ENCODE measurements at regions not wholly inside any gene's neighbourhood (a gene's known extent, or its start where the extent isn't known, plus 50 kb on each side); places are given as distances from the start of the nearest gene placed in this dataset.

DNA sequence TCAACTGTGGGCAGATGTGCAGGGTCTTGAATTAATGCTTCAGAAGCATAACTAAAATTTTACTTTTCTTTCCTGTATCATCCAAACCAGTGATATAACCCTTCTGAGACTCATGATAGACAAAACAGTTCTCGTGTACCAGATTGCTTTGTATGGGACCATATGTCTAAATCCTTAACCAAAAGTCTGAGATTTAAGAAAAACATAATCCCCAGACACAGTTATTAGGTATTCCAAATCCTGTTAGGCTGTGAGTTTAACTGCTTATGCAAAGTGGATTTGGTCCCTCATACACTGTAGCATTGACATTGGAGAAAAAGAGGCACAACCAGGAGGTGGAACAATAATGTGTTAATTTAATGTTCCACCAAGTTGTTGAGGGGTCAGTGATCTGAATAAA, 235.0 kb downstream of the PMAIP1 start:
- DNase-seq (ENCODE audit: low spot score): no peak

GRCh38 chr18:60130284-60130683, 230.5 kb downstream of the PMAIP1 start:
- DNase-seq (ENCODE audit: low spot score): no peak

GRCh38 chr18:60123031-60123430, 223.2 kb downstream of the PMAIP1 start:
- DNase-seq (ENCODE audit: low spot score): peak; percentile 77

DNA sequence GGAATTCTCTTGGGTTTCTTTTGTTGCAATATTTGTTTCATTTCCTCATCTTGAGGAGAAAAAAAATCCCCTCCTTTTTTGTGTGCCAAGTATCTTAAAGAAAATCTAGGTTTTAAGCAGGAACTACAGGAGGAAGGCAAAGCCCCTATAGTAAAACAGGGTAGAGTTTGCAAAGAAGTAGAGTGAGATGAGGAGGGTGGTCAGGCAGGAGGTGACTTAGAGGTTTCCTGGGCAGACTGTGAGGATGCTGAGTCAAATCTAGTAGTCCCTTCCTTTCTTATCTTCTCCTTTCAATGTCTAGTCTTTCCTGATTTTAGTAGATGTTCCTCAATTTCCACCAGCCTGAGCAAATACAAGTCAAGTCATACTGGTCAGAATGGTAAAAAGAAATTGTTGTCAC, 222.5 kb downstream of the PMAIP1 start:
- no peak for DNase-seq (ENCODE audit: low spot score)

GRCh38 chr18:60120231-60120750, 220.5 kb downstream of the PMAIP1 start:
- DNase-seq (ENCODE audit: low spot score): no peak

- DNase-seq (ENCODE audit: low spot score): no peak
Measured at GRCh38 chr18:60117321-60117720, 217.5 kb downstream of the PMAIP1 start.

- DNase-seq (ENCODE audit: low spot score): no peak
Measured at GRCh38 chr18:60113396-60113795, 213.6 kb downstream of the PMAIP1 start.

DNA sequence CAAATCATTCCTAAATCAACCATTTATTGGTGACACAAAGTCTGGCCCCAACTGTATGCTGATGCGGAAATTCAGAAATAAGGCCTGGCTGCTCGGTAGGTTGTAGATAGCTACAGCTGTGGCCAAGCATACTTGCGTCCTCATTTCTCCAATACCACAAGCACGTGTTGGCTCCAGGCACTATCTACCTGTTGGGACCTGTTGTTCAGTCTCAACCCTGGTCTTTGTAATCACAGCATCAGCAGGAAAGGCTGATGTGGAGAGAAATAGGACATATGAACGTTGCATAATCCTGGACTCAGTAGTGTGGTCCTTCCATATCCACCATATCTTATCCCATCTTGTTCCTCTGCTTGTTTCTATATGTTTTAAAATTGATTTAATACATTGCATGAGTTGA, 212.6 kb downstream of the PMAIP1 start:
- DNase-seq (ENCODE audit: low spot score): no peak

- no peak for DNase-seq (ENCODE audit: low spot score)
Measured at GRCh38 chr18:60111525-60111924, 211.7 kb downstream of the PMAIP1 start.

GRCh38 chr18:60110836-60111235, 211.0 kb downstream of the PMAIP1 start:
- no peak for DNase-seq (ENCODE audit: low spot score)

GRCh38 chr18:60100778-60101177, 201.0 kb downstream of the PMAIP1 start:
- DNase-seq (ENCODE audit: low spot score): no peak

- no peak for DNase-seq (ENCODE audit: low spot score)
Measured at GRCh38 chr18:60099709-60100108, 199.9 kb downstream of the PMAIP1 start.

GRCh38 chr18:60096428-60096827, 196.6 kb downstream of the PMAIP1 start:
- DNase-seq (ENCODE audit: low spot score): no peak

- no peak for DNase-seq (ENCODE audit: low spot score)
Measured at GRCh38 chr18:60092073-60092472, 192.3 kb downstream of the PMAIP1 start.

DNA sequence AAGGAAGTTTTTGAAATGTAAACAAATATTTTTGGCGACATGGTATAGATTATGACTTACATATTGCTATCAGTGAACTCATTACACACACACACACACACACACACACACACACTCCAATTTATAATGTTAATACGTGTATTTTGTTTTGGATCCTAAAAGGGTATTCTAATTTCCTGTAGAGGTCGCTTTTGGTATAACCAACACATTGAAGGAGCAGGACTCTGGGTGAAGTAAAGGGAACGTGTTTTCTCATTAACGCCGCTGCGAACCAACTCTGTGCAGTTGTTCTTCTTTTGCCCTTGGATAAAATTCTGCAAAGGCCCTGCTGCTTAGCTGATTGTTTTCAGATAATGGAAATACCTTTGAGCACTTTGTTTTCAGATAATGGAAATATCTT, 190.4 kb downstream of the PMAIP1 start:
- DNase-seq (ENCODE audit: low spot score): no peak

GRCh38 chr18:60082790-60083189, 183.0 kb downstream of the PMAIP1 start:
- no peak for DNase-seq (ENCODE audit: low spot score)

- no peak for DNase-seq (ENCODE audit: low spot score)
Measured at GRCh38 chr18:60082282-60082681, 182.5 kb downstream of the PMAIP1 start.

DNA sequence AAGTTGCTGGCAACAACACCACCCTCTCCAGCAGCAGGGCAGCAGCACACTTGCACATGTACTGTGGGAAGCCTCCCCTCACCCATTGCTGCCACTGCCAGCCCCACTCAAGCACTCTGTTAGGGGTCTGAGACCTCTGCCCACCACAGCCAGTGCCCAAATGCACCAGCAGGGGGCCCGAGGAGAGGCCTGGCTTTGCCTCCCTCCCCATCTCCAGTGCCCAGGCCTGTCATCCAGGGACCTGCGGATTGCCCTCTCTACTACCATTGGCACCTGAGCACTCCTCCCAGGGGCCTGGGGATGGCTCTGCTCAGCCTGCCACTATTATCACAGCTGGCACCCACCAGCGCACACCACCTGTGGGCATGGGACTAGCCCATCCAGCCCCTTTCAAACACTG, 175.7 kb downstream of the PMAIP1 start:
- DNase-seq (ENCODE audit: low spot score): no peak

- DNase-seq (ENCODE audit: low spot score): no peak
Measured at GRCh38 chr18:60070631-60071030, 170.8 kb downstream of the PMAIP1 start.

- no peak for DNase-seq (ENCODE audit: low spot score)
Measured at GRCh38 chr18:60069145-60069544, 169.3 kb downstream of the PMAIP1 start.

DNA sequence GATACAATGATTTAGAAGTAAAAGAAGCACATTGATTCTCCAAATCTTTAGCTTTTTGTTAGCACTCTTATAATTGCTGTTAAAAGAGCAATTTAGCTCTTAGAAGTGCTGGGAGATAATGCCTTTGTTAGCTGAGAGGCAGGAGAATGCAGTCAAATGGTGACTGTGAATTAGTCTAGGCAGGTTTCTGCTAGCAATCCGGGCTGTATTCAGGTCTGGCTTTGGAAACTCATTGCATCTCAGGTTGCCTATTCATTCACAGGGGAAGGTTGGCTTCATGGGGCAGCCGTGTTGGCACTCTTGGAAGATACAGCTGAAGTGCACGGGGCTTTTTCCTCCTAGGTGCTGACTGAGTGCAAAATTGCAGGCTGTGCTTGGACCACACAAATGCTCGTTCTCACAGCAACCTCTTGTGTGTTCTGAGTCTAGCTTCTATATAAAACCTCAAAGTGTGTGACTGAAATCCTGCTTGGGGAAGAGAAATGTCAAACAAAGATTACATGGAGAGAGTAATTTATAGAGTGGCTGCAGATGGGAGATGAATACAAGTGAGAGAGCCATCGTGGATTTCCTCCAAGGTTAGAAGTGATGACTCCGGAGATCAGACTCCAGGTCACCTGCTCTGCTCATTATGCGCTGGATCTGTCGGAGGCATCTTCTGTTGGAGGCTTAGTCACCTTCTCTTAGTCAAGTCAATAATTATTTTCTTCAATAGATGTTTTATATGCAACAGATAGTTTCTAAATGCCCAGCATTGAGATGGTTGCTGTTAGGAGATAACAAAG, 167.8 kb downstream of the PMAIP1 start:
- DNase-seq (ENCODE audit: low spot score): peak; percentile 10

DNA sequence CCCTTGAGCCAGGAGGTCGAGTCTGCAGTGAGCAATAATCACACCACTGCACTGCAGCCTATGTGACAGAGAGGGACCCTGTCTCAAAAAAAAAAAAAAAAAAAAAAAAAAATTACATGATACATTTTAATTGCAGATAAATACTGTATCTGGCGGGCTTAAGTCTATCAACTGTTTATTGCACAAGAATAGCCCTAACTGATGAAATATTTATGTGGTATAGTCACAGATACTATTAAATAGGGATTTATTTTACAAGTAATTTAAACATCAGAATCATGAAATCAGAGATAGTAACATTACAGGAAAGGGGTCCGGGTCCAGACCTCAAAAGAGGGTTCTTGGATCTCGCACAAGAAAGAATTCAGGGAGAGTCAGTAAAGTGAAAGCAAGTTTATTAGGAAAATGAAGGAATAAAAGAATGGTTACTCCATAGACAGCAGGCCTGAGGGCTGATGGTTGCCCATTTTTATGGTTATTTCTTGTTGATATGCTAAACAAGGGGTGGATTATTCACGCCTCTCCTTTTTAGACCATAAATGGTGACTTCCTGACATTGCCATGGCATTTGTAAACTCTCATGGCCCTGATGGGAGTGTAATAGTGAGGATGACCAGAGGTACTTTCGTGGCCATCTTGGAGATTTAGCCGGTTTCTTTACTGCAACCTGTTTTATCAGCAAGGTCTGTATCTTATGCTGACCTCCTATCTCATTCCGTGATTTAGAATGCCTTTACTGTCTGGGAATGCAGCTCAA, 166.6 kb downstream of the PMAIP1 start:
- no peak for DNase-seq (ENCODE audit: low spot score)

DNA sequence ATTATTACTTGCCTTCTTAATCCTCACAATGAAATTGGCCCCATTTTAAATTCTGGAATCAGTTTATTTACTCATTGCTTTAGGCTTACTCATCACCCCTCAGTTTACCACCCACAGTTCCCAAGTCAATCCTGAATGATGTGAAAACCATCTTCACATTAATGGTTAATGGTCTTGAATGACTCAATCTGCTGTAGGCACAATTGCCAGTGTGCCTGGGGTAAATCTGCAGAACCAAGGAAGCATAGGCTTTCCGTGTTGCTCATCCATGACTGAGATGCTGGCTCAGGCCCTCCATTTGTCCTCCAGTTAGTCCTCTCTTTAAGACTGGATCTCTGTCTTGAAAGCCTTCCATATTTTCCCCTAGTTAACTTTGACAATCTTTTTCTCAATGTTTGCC, 164.5 kb downstream of the PMAIP1 start:
- DNase-seq (ENCODE audit: low spot score): no peak
